IPS DF 19.7 (cell line): ENCODE measurements at regions not wholly inside any gene's neighbourhood (a gene's known extent, or its start where the extent isn't known, plus 50 kb on each side); places are given as distances from the start of the nearest gene placed in this dataset.
A peak's percentile ranks its signal among the peaks of the same experiment; 100 is the strongest.

Source experiments
- DNase-seq: peaks from one replicate; pipeline ENCODE4 v3.0.0-alpha.2; 2013; ENCODE audit warnings: low read depth, low spot score

- DNase-seq = no peak
Measured at GRCh38 chr11:70672991-70673653, 274.8 kb downstream of the CTTN start.

DNA sequence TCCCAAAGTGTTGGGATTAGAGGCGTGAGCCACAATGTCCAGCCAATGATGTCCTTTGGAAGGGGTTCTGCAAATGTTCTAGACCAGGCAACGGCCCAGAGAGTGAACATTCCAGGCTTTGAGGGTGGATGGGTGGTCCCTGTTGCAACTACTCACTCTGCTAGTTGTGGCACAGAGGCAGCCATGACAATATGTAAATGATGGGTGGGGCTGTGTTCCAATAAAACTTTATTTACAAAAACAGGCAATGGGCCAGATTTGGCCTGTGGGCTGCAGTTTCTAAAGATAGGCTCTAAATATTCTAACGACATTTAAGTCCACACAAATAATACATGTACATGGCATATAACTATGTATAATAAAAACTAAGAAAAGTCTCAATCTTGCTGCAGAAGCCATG, 276.3 kb downstream of the CTTN start:
- DNase-seq = no peak

DNA sequence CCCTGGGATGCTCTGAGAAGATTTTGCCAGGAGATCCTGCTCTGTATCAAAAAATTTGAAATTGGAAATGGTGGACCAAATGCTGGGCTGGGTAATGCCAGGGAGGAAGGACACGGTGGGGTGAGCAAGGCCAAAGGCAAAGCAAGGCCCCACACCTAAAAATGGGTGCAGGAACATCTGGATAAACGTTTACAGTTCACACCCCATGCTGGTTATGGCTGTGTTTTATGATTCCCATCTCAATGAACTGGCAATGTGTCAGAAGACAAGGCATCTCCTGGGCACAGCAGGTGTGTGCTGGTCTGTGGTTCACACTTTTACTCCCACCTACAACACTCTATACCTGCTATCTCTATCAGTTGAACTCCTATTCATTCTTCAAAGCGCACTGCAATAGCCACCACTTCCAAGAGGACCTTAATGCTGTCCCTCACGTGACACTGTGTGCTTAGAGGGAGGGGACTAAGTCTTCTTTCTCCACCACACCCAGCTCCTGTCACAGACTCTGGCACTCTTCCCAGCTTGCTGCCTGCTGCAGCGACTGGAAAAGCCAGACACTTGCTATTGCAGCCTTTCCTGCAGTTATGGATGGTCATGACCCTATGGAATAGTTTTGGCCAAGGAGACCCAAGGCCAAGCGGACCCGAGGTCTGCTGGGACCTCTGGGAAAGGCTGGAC, 277.5 kb downstream of the CTTN start:
- DNase-seq = no peak

DNA sequence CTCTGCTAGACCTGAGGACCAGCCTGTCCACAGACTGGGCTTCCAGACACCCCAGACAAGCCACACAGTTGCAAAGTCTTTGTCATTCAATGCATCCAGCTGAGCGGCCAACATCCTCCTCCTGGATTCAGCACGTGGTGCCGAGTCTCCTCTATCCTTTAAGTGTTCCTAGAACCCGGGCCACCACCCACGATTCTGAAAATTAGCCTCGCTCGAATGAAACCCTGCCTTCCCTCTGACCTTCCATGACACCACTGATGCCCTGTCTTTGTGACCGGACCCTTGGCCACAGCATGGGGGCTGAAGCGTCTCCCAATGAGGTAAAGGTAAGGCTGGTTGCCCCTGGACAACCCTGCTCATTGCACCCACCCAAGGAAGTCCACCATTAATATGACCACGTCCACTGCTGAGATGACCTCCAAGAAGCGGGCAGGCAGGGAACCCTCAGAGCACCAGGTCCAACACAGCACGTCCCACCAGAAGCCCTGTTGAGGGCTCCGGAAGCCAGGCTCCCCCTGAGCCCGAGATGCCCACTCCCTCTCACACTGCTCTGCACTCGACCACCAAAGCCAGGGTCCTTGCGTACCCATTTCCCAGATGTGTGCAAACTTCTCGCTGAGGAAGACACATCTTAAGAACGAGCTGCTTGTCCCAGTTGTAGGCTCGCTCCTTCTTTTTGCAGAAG, 279.0 kb downstream of the CTTN start:
- no peak for DNase-seq

GRCh38 chr11:70678931-70679900, 280.9 kb downstream of the CTTN start:
- DNase-seq = no peak

DNA sequence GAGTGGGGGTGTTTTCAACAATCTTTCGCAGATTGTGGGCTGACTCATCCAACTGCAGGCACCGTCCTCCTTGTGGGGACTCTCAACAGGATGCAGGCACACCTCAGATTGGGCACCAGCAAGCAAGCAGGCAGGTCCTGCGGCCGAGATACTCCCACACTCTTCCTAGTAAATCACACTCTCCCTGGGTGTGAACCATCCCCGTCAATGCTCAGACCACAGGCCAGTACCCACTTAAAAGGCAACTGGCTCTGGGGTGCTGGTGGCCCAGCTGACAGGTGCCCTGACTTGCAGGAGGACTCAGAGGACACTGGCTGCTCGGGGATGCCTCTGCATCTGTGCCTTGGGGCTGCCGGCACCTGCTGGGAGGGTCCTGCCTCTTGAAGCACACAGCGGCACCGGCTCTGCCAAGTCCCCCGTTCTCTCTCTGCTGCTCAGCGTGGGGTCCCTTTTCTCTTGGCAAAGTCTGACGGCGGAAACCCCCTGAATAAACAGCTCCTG, 282.5 kb downstream of the CTTN start:
- no peak for DNase-seq

GRCh38 chr11:70682056-70682455, 283.7 kb downstream of the CTTN start:
- DNase-seq = no peak

DNA sequence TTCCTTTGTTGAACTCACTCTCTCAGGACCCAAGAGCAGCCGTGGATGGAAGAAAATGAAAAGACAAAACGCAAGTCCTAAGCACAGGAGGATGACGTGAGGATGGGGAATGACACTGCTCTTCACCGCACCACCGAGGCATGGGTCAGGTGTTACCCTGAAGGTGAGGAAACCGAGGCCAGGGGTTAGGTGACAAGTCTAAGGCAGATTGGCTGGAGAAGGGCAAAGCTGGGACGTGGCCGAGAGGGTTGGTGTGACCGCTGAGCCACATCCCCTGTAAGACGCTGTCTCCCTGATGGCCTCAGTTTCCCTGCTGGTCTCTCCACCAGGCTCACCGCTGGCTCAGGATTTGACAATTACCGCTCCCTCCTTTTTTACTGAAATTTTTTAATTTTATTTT, 284.4 kb downstream of the CTTN start:
- DNase-seq = no peak

DNA sequence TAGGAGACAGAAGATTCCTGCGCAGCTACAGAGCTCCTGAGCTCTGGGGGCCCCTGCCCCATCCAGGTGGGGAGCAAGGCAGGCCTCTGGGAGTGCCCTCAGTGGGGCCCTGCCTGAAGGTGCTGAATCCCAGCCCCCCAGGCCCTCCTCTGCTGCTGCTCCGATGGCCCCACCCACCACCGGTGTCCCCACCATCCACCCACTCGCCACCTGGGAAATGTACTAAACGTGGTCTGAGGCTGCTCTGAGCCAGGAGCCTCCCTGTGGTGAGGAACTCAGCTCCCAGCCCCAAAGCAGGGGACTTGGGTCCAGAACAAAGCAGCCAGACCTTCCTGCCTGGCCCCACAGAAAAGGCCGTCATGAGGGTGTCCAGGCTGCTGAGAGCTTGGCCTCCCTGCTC, 289.4 kb downstream of the CTTN start:
- no peak for DNase-seq

DNA sequence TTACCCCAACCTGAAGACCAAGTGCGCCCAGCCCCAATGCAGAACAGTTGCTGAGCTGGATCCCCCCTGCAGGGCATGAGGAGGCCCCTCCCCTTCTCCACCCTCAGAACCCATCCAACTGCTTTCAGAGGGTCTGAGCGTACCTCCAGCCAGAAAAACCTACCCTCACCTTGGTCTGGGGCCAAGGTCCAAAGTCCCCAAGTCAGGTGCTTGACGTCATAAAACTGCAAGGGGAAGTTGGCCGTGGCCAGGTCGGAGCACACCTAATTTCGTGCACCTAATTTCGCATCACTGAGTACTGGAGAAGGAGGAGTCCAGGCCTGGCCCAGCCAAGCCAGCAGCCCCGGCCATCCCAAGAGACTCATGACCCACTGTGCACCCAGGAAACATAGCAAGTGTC, 289.8 kb downstream of the CTTN start:
- no peak for DNase-seq

GRCh38 chr11:70689764-70690163, 291.4 kb downstream of the CTTN start:
- DNase-seq = no peak

DNA sequence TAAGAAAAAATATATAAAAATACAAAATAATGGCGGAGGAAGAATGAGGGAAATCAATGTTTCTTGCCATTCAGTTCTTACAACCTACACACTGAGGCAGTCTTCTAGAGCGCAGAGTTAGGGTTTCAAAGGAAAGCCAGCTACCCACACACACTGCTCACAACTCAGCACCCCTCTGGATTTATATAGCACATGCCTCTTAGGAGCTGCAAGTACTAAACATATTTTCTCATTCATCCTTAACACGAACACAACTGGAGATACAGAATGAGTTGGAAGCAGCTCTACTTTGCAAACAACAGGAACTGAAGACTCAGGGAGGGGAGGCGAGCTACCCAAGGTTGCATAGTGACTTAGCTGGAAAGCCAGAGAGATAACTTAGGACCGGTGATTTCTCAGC, 293.8 kb downstream of the CTTN start:
- no peak for DNase-seq

DNA sequence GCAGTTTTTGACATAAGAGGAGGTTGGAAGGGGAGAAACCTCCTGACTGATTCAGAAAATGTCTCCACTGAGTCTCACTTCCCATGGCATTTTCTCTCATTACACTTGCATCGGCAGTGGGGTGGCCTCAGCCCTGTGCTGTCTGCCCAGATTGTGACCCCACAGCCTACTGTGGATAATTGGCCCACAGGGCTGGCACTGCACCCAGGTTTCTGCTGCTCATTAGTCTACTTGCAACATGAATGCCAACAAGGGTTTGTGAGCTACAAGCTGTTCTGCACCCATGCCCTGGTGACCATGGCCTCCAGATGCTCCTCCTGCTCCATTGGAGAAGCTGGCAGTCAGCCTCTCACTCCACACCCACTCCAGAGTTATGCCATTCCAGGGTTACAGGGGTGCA, 296.0 kb downstream of the CTTN start:
- no peak for DNase-seq

GRCh38 chr11:70695086-70695960, 297.0 kb downstream of the CTTN start:
- DNase-seq = no peak

DNA sequence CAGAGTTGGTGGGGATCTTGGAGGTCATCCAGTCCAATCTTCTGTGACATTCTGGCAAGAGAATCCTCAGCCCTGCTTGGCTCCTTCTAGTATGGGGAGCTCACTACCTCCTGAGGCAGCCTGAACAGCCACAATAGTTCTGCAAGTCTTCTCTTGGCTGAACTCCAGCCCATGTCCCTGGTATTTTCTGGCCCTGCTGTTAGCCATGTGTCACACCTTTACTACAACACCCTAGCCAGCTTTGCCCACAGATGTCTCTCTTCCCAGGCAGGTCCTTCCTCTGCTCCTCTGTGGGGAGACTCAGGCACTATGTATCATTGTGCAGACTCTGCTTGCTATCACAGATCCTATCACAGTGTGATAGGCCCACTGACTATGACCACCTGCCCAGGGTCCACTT, 297.7 kb downstream of the CTTN start:
- no peak for DNase-seq

GRCh38 chr11:70696564-70696963, 298.2 kb downstream of the CTTN start:
- DNase-seq = no peak

DNA sequence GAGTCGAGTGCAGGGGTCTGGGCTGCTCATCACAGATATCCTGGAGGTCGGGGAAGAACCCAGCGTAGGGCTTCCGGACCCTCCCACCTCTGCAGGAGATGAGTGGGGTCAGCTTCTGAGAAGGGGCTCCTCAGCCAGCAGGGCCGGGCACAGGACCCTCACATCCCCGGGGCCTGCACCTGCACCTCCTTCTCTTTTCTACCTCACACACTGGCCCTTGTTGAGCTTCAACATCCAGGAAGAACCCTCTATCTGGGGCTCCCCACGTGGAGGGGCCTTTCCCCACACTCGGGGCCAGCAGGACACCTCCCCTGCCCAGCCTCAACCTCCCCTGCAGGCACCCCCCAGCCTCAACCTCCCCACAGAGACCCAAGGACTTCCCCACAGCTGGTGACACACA, 299.4 kb downstream of the CTTN start:
- DNase-seq = no peak

DNA sequence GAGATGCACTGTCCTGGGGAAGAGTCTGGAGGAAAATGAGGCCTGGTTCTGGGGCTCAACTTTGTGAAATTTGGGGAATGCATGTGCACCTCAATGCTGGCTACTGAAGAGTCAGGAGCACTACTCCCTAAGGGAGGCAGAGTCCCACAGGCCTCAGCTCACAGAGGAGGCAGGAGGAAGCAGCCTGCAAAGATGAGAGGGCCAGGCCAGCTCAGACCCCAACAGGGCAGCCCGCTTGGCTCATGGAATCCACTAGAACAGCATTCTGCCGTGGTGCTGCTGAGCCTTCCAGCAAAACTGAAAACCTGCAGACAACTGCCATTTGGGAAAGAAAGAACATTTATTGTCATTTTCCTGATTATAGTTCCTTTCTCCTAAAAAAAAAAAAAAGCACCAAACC, 300.5 kb downstream of the CTTN start:
- DNase-seq = no peak

DNA sequence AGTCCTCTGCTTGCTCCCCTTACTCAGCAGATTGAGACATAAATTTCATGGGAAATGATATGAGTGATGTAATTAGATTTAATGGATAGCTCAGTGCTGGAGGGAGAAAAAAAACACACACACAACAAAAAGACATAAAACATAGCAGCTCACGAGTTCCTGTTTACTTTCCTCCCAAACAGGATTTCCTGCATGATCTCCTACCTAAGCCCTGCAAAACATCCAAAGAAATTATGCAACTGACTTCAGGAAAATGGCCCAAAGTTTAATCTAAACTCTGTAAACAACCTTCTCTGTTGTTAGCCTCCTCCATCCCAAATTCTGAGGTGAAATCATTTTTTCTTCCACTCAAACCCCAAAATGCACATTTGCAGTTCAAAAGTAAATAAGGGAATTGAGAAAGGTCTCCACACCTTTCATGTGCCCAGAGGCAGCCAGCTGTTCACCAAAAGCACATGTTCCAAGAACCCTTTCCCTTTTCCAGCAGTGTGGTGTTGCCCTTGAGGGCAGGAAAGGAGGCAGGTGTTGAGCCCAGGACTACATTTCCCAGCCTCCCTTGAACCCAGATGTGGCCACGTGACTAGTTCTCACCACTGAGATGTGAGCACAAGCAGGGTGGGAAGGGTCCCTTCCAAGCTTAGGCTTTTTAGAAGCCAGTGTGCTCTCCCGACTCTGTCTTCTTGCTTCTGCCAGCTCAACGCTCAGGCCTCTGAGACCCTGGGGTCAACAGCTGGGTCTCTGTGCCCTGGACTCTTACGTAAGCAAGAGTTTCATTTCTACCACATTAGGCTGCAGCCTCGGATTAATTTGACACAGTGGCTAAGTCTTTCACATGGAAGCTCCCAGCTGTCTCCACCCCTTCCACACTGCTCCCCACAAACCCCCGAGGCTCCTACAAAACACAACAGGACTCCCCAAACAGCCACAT, 301.2 kb downstream of the CTTN start:
- DNase-seq = peak; percentile 56

DNA sequence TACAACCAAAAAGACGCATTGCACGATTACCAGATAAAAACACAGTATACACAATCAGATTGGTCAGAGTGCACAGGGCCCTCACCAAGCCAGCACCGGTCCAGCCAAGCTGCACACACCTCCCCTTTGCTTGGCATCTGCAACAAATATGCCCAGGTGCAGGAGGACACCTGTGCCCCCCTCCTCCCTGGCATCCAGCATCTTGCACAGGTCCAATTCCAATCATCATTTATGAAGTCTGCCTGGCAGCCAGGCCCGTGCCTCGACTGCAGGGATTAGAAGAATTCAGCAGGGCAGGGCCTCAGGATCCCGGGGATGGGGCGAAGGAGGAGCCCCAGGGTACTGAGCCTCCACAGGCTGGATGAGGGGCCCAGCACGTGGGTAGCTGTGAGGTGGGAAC, 302.1 kb downstream of the CTTN start:
- no peak for DNase-seq
